HL-60 (cell line): ENCODE measurements at regions not wholly inside any gene's neighbourhood (a gene's known extent, or its start where the extent isn't known, plus 50 kb on each side); places are given as distances from the start of the nearest gene placed in this dataset.

Experiments
- GABPA ChIP-seq: IDR thresholded peaks from 2 replicates; pipeline ENCODE4 v1.6.1; 2012; ENCODE audit warnings: low read depth
- POLR2AphosphoS5 ChIP-seq: IDR thresholded peaks from 2 replicates; pipeline ENCODE4 v1.6.1; 2012; ENCODE audit warnings: low read depth
- TF ChIP-seq, protein P1 (sequence below): IDR thresholded peaks from one replicate; pipeline ENCODE4 v1.5.1; 2011; ENCODE audit warnings: low read length, control low read depth, inconsistent platforms; ENCODE audit not compliant: insufficient read depth
- TF ChIP-seq, protein P2 (sequence below): IDR thresholded peaks from 2 replicates; pipeline ENCODE4 v1.6.1; 2012; ENCODE audit warnings: low read depth; ENCODE audit not compliant: insufficient replicate concordance

- TF ChIP-seq, protein P1, sequence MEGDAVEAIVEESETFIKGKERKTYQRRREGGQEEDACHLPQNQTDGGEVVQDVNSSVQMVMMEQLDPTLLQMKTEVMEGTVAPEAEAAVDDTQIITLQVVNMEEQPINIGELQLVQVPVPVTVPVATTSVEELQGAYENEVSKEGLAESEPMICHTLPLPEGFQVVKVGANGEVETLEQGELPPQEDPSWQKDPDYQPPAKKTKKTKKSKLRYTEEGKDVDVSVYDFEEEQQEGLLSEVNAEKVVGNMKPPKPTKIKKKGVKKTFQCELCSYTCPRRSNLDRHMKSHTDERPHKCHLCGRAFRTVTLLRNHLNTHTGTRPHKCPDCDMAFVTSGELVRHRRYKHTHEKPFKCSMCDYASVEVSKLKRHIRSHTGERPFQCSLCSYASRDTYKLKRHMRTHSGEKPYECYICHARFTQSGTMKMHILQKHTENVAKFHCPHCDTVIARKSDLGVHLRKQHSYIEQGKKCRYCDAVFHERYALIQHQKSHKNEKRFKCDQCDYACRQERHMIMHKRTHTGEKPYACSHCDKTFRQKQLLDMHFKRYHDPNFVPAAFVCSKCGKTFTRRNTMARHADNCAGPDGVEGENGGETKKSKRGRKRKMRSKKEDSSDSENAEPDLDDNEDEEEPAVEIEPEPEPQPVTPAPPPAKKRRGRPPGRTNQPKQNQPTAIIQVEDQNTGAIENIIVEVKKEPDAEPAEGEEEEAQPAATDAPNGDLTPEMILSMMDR: no peak
- TF ChIP-seq, protein P2, sequence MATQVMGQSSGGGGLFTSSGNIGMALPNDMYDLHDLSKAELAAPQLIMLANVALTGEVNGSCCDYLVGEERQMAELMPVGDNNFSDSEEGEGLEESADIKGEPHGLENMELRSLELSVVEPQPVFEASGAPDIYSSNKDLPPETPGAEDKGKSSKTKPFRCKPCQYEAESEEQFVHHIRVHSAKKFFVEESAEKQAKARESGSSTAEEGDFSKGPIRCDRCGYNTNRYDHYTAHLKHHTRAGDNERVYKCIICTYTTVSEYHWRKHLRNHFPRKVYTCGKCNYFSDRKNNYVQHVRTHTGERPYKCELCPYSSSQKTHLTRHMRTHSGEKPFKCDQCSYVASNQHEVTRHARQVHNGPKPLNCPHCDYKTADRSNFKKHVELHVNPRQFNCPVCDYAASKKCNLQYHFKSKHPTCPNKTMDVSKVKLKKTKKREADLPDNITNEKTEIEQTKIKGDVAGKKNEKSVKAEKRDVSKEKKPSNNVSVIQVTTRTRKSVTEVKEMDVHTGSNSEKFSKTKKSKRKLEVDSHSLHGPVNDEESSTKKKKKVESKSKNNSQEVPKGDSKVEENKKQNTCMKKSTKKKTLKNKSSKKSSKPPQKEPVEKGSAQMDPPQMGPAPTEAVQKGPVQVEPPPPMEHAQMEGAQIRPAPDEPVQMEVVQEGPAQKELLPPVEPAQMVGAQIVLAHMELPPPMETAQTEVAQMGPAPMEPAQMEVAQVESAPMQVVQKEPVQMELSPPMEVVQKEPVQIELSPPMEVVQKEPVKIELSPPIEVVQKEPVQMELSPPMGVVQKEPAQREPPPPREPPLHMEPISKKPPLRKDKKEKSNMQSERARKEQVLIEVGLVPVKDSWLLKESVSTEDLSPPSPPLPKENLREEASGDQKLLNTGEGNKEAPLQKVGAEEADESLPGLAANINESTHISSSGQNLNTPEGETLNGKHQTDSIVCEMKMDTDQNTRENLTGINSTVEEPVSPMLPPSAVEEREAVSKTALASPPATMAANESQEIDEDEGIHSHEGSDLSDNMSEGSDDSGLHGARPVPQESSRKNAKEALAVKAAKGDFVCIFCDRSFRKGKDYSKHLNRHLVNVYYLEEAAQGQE: no peak
- TF ChIP-seq GABPA (no peak), POLR2AphosphoS5 (no peak)
These were observed 124.4 kb upstream of the FOXB1 start for GRCh38 chr15:59879506-59880265.
